Heart right ventricle (tissue), 16 donors: ENCODE measurements at regions not wholly inside any gene's neighbourhood (a gene's known extent, or its start where the extent isn't known, plus 50 kb on each side); places are given as distances from the start of the nearest gene placed in this dataset.
A peak's percentile ranks its signal among the peaks of the same experiment; 100 is the strongest.
"Not testable (repeated sequence)": the region's sequence is repeated elsewhere in the genome, so short reads cannot be mapped to it uniquely, and the experiment has no call there.

Experiments
- ATAC-seq, 8 donors: fragments of 200-7000 bp; cut with Tn5 transposase; one replicate each; pipeline ENCODE4 v1.9.1; 2020; ENCODE audit warnings: mild to moderate bottlenecking in 8 of 8, moderate library complexity in 8 of 8, moderate number of reproducible peaks in 1 of 8
- DNase-seq, 2 donors: peaks; one replicate each; pipeline ENCODE4 v3.0.0-alpha.2; 2020
- H3K27ac ChIP-seq, 10 donors: fragments of 200-600 bp; sonication (generic) in 2 of 10; one replicate each; pipeline versions ENCODE4 v1.5.0 to v1.8.0; 2020 to 2022; ENCODE audit warnings: mild to moderate bottlenecking in 3 of 10
- H3K27me3 ChIP-seq, 7 donors: fragments of 200-600 bp; one replicate each; pipeline ENCODE4 v1.8.0; 2021 to 2022; ENCODE audit warnings: mild to moderate bottlenecking in 2 of 7
- H3K36me3 ChIP-seq, 9 donors: fragments of 200-600 bp; sonication (generic) in 1 of 9; one replicate each; pipeline versions ENCODE4 v1.5.0 to v1.8.0; 2020 to 2022; ENCODE audit warnings: mild to moderate bottlenecking in 2 of 9
- H3K4me1 ChIP-seq, 9 donors: fragments of 200-600 bp; sonication (generic) in 1 of 9; one replicate each; pipeline versions ENCODE4 v1.5.0 to v1.8.0; 2020 to 2022; ENCODE audit warnings: mild to moderate bottlenecking in 4 of 9
- H3K4me3 ChIP-seq, 10 donors: fragments of 200-600 bp; sonication (generic) in 2 of 10; one replicate each; pipeline versions ENCODE4 v1.5.0 to v1.8.0; 2020 to 2022; ENCODE audit warnings: mild to moderate bottlenecking in 7 of 10, moderate library complexity in 2 of 10
- H3K9me3 ChIP-seq, 11 donors: fragments of 200-600 bp in 10 of 11; sonication (generic) in 2 of 11; one replicate each; pipeline versions ENCODE4 v1.5.0 to v1.8.0; 2013 to 2022; ENCODE audit warnings: mild to moderate bottlenecking in 2 of 11, control low read depth in 1 of 11, moderate library complexity in 1 of 11
- WGBS, 2 donors: extraction: QIAGEN DNeasy Blood & Tissue Kit; methylation state at CpG; one replicate each; pipeline ENCODE4 v1.1.7; 2013; ENCODE audit warnings: inconsistent platforms in 1 of 2; 5-methylcytosine and 5-hydroxymethylcytosine counted together
- intact Hi-C, 10 donors: fragments of 100-400 bp; cut with DNase I; formaldehyde crosslinking; loops; one replicate each; pipeline versions ENCODE4 v1.11.1 to v1.14.2; 2022
- TF ChIP-seq, protein P1 (sequence below), 9 donors: fragments of 200-600 bp; sonication (generic) in 2 of 9; IDR thresholded peaks; one replicate each; pipeline versions ENCODE4 v1.5.0 to v1.8.0; 2021 to 2022; ENCODE audit warnings: antibody characterized with exemption in 9 of 9, mild to moderate bottlenecking in 5 of 9, moderate library complexity in 1 of 9
- donor health status: Arrhythmogenic right ventricular cardiomyopathy.
- donor health status: ischemic (EF 13 %, LVEDD 7.1; RV severe dilation, severe dysfunction).
- donor health status: healthy with polysubstance abuse.
- donor health status: DM: no; HTN: yes; CAD: no.
- donor health status: DM: no; HTN: no; CAD: no.
- donor health status: ischemic (EF 25% LVEDD 6.9; RV normal size, moderate dysfunction).
- donor health status: ischemic (EF 25% LVEDD 5.7; RV mildly dilated, moderate dysfunction).
- donor health status: healthy.
- donor health status: DM: yes; HTN: yes; CAD: no.
- donor health status: Ischemic cardiomyopathy.
- donor health status: ischemic (EF 35%, LVEDD 5.7; RV mildly dilated, moderate dysfunction).
- donor health status: nonischemic (EF 11% LVEDD 7.7; RV severe dilation, severe dysfunction).
- donor health status: DM: yes; HTN: yes; CAD: no.
- donor health status: PGD.
- donor health status: ischemic (EF 29% LVEDD 5.4; RV normal size, mild dysfunction).
- donor health status: nonischemic (EF 23%, LVEDD 6.1; RV moderate dilation, normal function).

DNA sequence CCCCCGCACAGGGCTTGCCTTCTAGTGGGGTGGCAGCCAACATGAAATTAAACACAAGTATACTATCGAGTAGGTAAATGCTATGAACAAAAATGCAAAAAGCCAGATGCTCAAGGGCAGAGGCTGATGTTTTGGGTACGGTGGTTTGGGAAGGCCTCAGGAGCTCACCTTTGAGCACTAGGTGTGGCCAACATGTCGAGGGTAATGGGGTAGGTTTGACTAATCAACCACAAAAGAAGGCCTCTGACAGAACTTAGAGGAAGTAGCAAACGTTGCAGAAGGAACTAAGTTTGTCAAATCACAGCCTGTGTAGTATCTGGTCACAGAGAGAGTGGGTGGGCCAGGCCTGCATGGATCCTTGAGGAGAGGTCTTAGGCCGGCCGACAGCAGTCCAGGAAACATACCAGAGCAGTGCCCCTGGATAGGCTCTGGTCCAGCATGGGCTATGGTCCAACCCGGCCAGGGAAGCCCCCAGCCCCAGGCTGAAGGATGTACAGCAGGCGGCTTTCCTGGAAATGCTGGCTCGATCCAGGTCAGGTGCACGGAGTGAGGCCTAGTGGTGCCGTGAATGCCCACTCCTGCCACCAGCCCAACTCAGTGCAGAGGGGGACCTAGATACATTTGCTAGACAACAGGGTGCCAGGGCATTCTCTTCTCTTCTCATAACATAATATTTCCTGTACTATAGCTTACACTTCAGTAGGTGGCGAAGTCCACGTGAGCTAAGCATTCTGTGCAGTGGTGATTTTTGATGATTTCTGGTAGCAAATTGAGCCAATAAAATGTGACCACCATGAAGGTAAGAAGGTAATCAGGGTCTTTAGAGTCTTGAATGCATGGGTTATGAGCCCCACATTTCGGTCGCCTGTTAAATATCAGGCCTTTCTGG, 56.3 kb upstream of the CD93 start:
- ATAC-seq, result peak in 7 of 8 donors; percentile 15 to 46 (median 19)
- Histone ChIP-seq H3K4me1 (peaks cover 7 to 72% (median 28%) of the 10 kb centered on the region in 9 donors), H3K27me3 (no peaks in the 10 kb centered on the region), H3K36me3 (no peaks in the 10 kb centered on the region), H3K9me3 (no peaks in the 10 kb centered on the region), H3K4me3 (no peak overlapping the region), H3K27ac (peak overlapping the region in 9 of 10 donors; percentile 57 to 95 (median 76))
- intact Hi-C loops, result loop anchor here in 3 of 10 donors (5.0 to 10.0 kb wide), 3 partner anchors 52 to 60 kb away; partner anchors contain the start of gene CD93 (in 1 of the 3)
- WGBS, 2 donors, result 83 to 84% methylated on average over 16 of the region's 16 CpGs
- DNase-seq, result no peak
- TF ChIP-seq, protein P1, sequence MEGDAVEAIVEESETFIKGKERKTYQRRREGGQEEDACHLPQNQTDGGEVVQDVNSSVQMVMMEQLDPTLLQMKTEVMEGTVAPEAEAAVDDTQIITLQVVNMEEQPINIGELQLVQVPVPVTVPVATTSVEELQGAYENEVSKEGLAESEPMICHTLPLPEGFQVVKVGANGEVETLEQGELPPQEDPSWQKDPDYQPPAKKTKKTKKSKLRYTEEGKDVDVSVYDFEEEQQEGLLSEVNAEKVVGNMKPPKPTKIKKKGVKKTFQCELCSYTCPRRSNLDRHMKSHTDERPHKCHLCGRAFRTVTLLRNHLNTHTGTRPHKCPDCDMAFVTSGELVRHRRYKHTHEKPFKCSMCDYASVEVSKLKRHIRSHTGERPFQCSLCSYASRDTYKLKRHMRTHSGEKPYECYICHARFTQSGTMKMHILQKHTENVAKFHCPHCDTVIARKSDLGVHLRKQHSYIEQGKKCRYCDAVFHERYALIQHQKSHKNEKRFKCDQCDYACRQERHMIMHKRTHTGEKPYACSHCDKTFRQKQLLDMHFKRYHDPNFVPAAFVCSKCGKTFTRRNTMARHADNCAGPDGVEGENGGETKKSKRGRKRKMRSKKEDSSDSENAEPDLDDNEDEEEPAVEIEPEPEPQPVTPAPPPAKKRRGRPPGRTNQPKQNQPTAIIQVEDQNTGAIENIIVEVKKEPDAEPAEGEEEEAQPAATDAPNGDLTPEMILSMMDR (IDR thresholded peaks at IDR 0.05), result no peak

DNA sequence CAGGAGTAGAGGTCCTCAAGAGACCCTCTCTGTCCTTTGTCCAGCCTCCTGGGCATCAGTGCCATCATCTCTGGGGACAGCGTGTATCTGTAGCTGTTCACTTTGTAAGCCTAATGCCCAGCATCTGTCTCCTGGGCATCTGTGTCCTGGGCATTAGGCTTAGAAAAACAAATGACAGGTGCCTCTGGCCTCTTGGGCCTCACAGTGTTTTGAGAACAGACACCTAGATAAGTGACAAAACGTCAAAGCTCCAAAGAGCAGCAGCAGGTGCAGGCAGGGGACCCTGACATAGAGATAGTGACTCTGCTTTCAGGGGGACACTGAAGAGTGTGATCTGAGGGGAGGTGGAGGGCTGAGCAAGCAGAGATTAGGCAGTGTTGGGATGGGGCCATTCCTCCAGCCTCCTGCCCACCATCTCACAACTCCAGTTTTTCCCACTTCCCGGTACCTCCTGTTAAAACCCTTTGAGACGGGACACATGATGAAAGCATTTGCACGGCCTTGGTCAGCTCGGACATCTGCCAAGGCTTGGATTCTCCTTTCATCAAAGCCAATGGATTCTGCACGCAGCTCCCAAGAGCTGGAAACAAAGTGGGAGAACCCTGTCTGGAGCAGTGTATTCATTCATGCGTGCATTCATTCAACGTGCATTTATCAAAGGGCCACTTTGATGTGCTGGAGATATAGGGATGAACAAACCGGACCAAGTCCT, 55.5 kb upstream of the CD93 start:
- Histone ChIP-seq H3K27me3 (no peaks in the 10 kb centered on the region), H3K4me1 (peaks cover 7 to 72% (median 22%) of the 10 kb centered on the region in 9 donors), H3K27ac (peak overlapping the region in 7 of 10 donors; percentile 57 to 95 (median 79)), H3K4me3 (no peak overlapping the region), H3K9me3 (no peaks in the 10 kb centered on the region), H3K36me3 (no peaks in the 10 kb centered on the region)
- DNase-seq, result no peak
- 70 to 83% methylated on average over 10 of the region's 10 CpGs for WGBS, 2 donors
- no peak for ATAC-seq
- TF ChIP-seq, protein P1 (IDR thresholded peaks at IDR 0.05), result no peak
- intact Hi-C loops, result loop anchor here in 3 of 10 donors (5.0 to 10.0 kb wide), 3 partner anchors 53 to 61 kb away; partner anchors contain the start of gene CD93 (in 1 of the 3)

DNA sequence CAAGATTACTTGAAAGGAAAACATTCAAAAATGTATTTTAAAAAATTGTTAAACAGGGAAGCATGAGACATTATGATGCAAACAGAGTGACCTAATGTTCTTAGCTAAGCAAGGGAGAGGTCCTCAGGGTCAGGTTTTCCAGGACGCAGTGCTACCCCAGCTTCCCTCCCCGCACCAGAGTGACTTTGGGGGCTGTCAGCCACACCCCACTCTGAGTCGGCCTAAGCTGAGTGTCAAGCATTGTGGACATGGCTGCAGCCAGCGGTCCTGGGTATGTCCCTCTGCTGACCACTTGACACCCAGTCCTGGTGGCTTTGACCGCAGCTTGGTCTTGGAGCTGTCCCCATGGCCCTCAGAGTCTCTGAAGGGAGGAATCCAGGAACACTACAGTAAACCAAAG, 54.9 kb upstream of the CD93 start:
- H3K4me1 ChIP-seq, result peaks cover 7 to 72% (median 22%) of the 10 kb centered on the region in 9 donors
- no peaks in the 10 kb centered on the region for H3K36me3 ChIP-seq
- no peak for DNase-seq
- peak overlapping the region in 3 of 10 donors; percentile 13 to 95 (median 79) for H3K27ac ChIP-seq
- no peak overlapping the region for H3K4me3 ChIP-seq
- intact Hi-C loops, result loop anchor here in 3 of 10 donors (5.0 to 10.0 kb wide), 3 partner anchors 54 to 61 kb away; partner anchors contain the start of gene CD93 (in 1 of the 3)
- H3K9me3 ChIP-seq, result no peaks in the 10 kb centered on the region
- no peaks in the 10 kb centered on the region for H3K27me3 ChIP-seq
- TF ChIP-seq, protein P1 (IDR thresholded peaks at IDR 0.05), result no peak
- no peak for ATAC-seq
- WGBS, 2 donors, result 95 to 96% methylated on average over 5 of the region's 5 CpGs

DNA sequence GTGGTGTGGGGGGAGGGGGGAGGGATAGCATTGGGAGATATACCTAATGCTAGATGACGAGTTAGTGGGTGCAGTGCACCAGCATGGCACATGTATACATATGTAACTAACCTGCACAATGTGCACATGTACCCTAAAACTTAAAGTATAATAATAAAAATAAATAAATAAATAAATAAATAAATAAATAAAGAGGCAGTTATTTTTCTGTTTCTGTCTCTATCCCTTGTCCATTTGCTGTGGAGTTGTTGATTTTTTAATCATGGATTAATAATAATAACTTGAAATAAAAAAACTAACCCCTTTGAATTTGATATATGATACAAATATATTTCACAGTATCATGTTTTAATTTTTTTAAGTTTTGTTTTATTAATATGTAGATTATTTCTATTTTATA, 53.9 kb upstream of the CD93 start:
- not testable (repeated sequence) for H3K27ac ChIP-seq, ATAC-seq, H3K4me3 ChIP-seq, DNase-seq, H3K27me3 ChIP-seq, H3K36me3 ChIP-seq, H3K9me3 ChIP-seq
- peaks cover 7 to 70% (median 22%) of the 10 kb centered on the region in 9 donors for H3K4me1 ChIP-seq
- intact Hi-C loops, result loop anchor here in 3 of 10 donors (5.0 to 10.0 kb wide), 3 partner anchors 53 to 62 kb away; partner anchors contain the start of gene CD93 (in 1 of the 3)
- WGBS, 2 donors, result 25% methylated on average over 1 of the region's 1 CpG; no CpG with 5 or more reads in 1 of the 2 donors
